ENCODE measurements at regions not wholly inside any gene's neighbourhood (a gene's known extent, or its start where the extent isn't known, plus 50 kb on each side); places are given as distances from the start of the nearest gene placed in this dataset.
"Not testable (repeated sequence)": the region's sequence is repeated elsewhere in the genome, so short reads cannot be mapped to it uniquely, and the experiment has no call there.

DNA sequence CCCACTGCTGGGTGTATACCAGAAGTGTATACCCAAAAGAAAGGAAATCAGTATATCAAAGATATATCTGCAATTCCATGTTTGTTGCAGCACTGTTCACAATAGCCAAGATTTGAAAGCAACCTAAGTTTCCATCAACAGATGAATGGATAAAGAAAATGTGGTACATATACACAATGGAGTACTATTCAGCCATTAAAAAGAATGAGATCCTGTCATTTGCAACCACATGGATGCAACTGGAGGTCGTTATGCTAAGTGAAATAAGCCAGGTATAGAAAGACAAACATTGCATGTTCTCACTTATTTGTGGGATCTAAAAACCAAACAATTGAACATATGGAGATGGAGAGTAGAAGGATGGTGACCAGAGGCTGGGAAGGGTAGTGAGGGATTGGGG lies 97.2 kb downstream of the RMI1 start:
- not testable (repeated sequence) for TF ChIP-seq CTCF, POLR2A, EP300 (IDR thresholded peaks at IDR 0.05)

Data from ovary (tissue), 3 donors.